SK-N-DZ (cell line): ENCODE measurements at regions not wholly inside any gene's neighbourhood (a gene's known extent, or its start where the extent isn't known, plus 50 kb on each side); places are given as distances from the start of the nearest gene placed in this dataset.

ENCODE experiments used
- DNase-seq: peaks from one replicate; pipeline ENCODE4 v3.0.0-alpha.2; 2015; ENCODE audit warnings: low spot score

GRCh38 chr12:93154753-93155480 lies 222.8 kb upstream of the NUDT4 start:
- DNase-seq = no peak

DNA sequence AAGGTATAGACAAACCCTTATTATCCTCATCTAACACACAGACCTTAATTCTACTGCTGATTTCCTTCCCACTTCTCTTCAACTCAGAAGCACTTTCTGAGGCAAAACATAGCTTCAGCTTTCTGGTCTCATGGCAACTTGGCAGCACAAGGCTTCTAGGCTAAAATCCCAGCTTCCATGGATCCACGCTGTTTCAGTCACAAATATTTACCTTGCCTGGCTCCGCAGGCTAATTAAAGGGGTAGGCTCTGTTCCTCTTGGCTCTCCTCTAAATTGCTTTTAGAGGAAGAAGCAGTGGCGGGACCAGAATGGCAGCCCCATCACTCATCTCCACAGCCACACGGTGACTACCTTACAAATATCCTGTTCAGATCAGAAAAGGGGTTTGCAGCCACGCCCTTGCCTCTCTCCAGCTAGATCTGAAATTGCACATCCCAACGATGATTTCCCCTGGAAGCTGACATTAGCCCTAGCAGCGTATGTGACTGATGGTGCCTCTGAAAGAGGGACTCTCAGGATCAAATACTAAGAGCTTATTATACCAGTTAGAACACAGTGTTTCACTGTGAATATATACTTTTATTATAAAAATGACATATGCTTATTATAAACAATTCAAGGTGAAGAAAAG lies 221.5 kb upstream of the NUDT4 start:
- DNase-seq = no peak

GRCh38 chr12:93157279-93157678 lies 220.4 kb upstream of the NUDT4 start:
- no peak for DNase-seq

GRCh38 chr12:93158065-93158843 lies 219.5 kb upstream of the NUDT4 start:
- DNase-seq = no peak

- no peak for DNase-seq
These were observed 214.3 kb upstream of the NUDT4 start for GRCh38 chr12:93163260-93164036.

GRCh38 chr12:93164103-93164880 lies 213.4 kb upstream of the NUDT4 start:
- no peak for DNase-seq

DNA sequence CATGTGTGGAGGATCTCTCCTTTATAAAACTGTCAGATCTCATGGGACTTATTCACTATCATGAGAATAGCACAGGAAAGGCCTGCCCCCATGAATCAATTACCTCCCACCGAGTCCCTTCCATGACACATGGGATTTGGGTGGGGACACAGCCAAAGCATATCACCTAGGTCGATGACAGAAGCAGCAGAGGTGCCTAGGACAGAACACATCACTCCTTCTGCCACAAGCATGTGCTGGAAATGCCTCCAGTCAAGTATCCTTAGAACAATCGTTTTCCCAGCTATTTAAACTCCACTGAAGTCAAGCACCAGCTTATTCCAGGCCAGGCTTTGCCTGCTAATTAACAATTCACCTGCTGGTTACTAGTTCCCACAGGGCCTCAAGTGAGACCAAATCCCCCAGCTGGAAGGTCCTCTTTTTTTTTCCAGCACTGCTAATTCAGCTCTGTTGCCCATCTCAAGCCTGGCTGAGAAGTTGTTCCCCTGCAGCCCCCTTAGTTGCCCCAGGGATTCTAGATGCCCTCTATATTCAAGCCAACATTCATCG lies 212.3 kb upstream of the NUDT4 start:
- DNase-seq = no peak

- no peak for DNase-seq
These were observed 211.0 kb upstream of the NUDT4 start for GRCh38 chr12:93166541-93167307.

DNA sequence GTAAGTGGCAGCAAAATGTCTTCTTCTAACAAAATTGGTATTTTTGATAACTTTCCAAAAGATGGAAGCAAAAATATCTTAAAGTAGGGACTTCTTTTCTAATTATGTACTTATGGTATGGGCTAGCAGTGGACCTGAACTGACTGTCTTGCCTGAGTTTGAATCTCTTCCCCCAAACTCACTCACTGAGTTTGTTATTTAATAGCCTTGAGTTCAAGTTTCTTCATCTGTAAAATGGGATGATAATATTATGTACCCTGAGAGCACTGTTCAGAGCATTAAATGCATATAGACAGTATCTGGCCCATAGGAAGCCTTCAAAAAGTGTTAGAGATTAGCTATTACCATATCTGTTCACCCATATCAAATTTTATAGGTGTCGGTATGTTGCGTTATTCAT lies 210.4 kb upstream of the NUDT4 start:
- DNase-seq = no peak

- no peak for DNase-seq
These were observed 209.8 kb upstream of the NUDT4 start for GRCh38 chr12:93167841-93168492.

DNA sequence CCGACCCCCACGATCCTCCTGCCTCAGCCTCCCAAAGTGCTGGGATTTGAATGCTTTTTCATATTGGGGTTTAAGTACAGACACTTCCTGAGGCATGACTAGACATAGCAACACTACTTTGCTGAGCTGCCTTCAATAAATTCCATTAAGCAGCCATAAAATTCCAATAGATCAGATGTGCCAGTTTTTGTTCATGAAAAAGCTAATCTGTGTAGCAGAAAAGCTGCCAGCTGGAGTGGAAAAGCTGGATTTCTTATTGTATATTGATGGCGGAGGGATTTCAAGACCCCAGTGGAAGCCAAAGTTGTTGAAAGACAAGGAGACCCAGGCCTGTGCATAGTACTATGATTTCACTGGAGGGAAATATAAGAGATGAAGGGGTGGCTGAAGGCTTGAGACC lies 209.0 kb upstream of the NUDT4 start:
- no peak for DNase-seq

DNA sequence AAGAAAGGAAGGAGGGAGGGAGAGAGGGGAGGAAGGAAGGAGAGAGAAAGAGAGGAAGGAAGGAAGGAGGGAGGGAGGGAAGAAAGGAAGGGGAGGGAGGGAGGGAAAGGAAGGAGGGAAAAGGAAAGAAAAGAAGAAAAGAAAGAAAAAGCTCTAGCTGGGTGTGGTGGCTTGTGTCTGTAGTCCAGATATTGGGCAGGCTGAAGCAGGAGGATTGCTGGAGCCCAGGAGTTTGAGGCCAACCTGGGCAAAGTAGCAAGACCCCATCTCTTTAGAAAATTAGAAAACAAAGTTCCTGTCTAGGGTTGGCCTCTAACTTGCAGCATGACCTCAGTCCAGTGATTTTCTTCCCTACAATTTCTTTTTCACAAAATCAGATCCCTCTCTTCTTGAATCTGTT lies 208.2 kb upstream of the NUDT4 start:
- no peak for DNase-seq

- no peak for DNase-seq
These were observed 206.8 kb upstream of the NUDT4 start for GRCh38 chr12:93170928-93171327.

GRCh38 chr12:93173178-93173957 lies 204.4 kb upstream of the NUDT4 start:
- no peak for DNase-seq

DNA sequence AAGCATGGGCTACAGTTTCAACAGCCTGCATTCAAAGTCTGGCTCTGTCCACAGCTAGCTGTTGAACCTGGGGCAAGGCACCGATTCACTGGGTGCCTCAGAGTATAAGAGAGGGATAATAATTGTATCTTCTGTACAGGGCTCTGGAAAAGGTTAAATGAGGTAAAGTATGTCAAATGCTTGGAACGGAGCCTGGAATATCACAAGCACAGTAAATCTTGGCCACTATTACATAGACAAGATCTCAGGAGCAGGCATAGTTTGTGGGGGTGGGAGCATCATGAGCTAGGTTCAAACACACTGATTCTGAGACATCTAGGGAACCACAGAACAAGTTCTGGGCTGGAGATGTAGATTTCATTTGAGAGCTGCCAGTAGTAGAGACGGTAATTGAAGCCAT lies 203.7 kb upstream of the NUDT4 start:
- peak; percentile 26 for DNase-seq

DNA sequence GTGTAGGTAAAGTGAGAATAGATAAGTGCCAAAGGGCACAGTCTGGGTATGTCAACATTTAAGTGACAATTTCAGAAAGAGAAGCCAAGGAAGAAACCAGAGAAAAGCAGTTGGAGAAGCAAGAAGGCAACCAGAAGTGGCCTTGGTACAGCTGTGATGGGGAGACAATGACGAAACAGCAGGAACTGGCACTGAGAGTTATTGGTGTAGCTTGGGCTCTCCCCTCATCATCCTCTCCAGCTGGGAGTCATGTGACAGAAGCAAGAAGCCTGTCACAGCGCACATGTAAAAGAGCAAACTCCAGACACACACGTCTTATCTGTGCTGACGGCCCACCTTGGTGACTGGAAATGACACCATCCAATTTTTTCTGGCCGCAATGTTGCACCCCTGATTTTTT lies 203.3 kb upstream of the NUDT4 start:
- DNase-seq = peak; percentile 19

DNA sequence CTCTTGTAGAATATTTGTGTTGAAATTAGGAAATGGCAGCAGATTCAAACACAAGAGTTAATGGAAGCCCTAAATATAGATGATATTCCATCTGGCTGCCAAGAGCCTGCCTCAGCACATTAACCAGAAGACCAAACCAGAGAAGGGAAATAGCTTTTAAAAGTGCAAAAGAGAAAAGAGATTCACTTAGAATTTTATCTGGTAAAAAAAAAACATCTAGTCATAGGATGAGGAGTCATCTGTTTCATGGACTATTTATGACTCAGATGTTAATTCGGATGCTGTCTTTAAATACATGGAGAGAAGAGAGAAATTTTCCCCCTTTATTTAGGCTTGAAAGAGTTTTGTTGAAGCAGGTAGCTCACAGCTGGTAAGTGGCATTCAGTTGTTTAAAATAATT lies 201.6 kb upstream of the NUDT4 start:
- no peak for DNase-seq

DNA sequence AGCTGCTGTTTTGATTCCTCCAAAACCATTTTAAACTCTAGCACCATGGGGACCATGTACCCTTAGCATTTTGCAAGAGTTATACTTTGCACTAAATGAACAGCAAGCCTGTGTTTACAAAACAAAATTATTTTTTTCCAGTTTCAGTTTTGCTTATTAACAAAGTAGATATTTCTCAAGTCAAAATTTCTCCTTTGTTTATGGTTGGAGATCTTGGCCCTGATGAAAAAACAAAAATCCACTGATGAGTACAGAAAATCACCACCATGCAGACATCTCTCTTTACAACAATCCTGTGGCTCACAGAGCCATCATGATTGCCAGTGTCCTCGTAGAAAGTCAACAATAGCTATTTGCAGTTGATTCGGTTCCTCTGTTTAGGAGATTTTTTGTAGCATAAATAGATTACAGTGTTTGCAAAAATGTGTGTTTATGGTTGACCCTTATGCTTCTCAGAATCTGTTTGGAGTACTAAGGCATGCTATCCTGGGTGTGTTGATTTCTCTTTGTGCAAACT lies 201.1 kb upstream of the NUDT4 start:
- no peak for DNase-seq
